B cell (primary cell): ENCODE measurements at regions not wholly inside any gene's neighbourhood (a gene's known extent, or its start where the extent isn't known, plus 50 kb on each side); places are given as distances from the start of the nearest gene placed in this dataset.

ENCODE experiments used
- ATAC-seq: fragments of 200-7000 bp; cut with Tn5 transposase; one replicate; pipeline ENCODE4 v1.10.0; 2021; ENCODE audit warnings: low read depth, mild to moderate bottlenecking, moderate number of reproducible peaks, moderate library complexity
- CTCF ChIA-PET: fragments of 350-600 bp; sonication (Branson Sonifier 250); formaldehyde crosslinking; loops from one replicate; lab custom pipeline; 2021; ENCODE audit warnings: antibody characterized with exemption, inconsistent platforms; lab: Charles Lee
- POLR2A ChIA-PET: fragments of 350-600 bp; sonication (Branson Sonifier 250); formaldehyde crosslinking; loops from one replicate; lab custom pipeline; 2021; ENCODE audit warnings: antibody characterized with exemption; lab: Charles Lee
- DNase-seq: peaks from one replicate; pipeline ENCODE4 v3.0.0; 2013
- H2AFZ ChIP-seq: 2 replicates; pipeline ENCODE4 v1.6.1; 2012; ENCODE audit warnings: mild to moderate bottlenecking, low read depth, low read length; ENCODE audit not compliant: insufficient read depth, poor library complexity, severe bottlenecking
- H3K27ac ChIP-seq, 2 donors: 1 replicate in 1 of 2; 2 replicates in 1 of 2; pipeline ENCODE4 v1.5.1; 2012 to 2013; ENCODE audit warnings: low read length in 2 of 2, mild to moderate bottlenecking in 2 of 2, moderate library complexity in 1 of 2
- H3K27me3 ChIP-seq, 4 experiments: fragments of 200-600 bp in 1 of 4; sonication (generic) in 1 of 4; replicated peaks in 1 of 4; 1 replicate in 2 of 4; 2 replicates in 2 of 4; pipeline versions ENCODE4 v1.6.1 to v1.7.0; 2013 to 2016; ENCODE audit warnings: low read length in 3 of 4, mild to moderate bottlenecking in 2 of 4, mixed read lengths in 1 of 4, moderate library complexity in 1 of 4; ENCODE audit not compliant: insufficient read depth in 4 of 4, control insufficient read depth in 3 of 4; ENCODE audit errors: control extremely low read depth in 1 of 4
- H3K36me3 ChIP-seq, 2 experiments: replicated peaks in 1 of 2; 1 replicate in 1 of 2; 2 replicates in 1 of 2; pipeline versions ENCODE4 v1.6.1 to v1.7.1; 2013; ENCODE audit warnings: low read length in 1 of 2; ENCODE audit not compliant: insufficient read depth in 2 of 2, control insufficient read depth in 1 of 2; ENCODE audit errors: control extremely low read depth in 1 of 2, extremely low read depth in 1 of 2
- H3K4me1 ChIP-seq, 2 donors: fragments of 200-600 bp in 1 of 2; sonication (generic) in 1 of 2; 1 replicate in 1 of 2; 2 replicates in 1 of 2; pipeline versions ENCODE4 v1.5.1 to v1.6.1; 2013 to 2017; ENCODE audit warnings: low read length in 2 of 2; ENCODE audit not compliant: control insufficient read depth in 2 of 2, insufficient read depth in 2 of 2
- H3K4me2 ChIP-seq: replicated peaks from 2 replicates; pipeline ENCODE3; 2012; ENCODE audit warnings: mild to moderate bottlenecking, low read depth, low read length; ENCODE audit not compliant: poor library complexity, severe bottlenecking
- H3K4me3 ChIP-seq, 5 experiments: fragments of 200-600 bp in 1 of 5; sonication (generic) in 1 of 5; 1 replicate in 3 of 5; 2 replicates in 2 of 5; pipeline versions ENCODE4 v1.5.1 to v1.7.0; 2011 to 2016; ENCODE audit warnings: low read length in 4 of 5, mild to moderate bottlenecking in 4 of 5, low read depth in 2 of 5, control low read depth in 1 of 5, moderate library complexity in 1 of 5; ENCODE audit not compliant: insufficient read depth in 1 of 5; ENCODE audit errors: control extremely low read depth in 1 of 5, extremely low read depth in 1 of 5
- H3K79me2 ChIP-seq: fragments of 200-600 bp; sonication (generic); one replicate; pipeline ENCODE4 v1.6.0; 2016; ENCODE audit warnings: low read length; ENCODE audit not compliant: control insufficient read depth, insufficient read depth
- H3K9ac ChIP-seq: fragments of 200-600 bp; sonication (generic); 2 replicates; pipeline ENCODE4 v1.6.1; 2017; ENCODE audit warnings: mild to moderate bottlenecking, low read length, moderate library complexity
- H3K9me3 ChIP-seq, 3 donors: one replicate each; pipeline versions ENCODE4 v1.6.1 to v1.7.1; 2013; ENCODE audit warnings: low read length in 2 of 3; ENCODE audit not compliant: control insufficient read depth in 2 of 3, insufficient read depth in 1 of 3; ENCODE audit errors: control extremely low read depth in 1 of 3
- H4K20me1 ChIP-seq: 2 replicates; pipeline ENCODE4 v1.6.0; 2012; ENCODE audit warnings: mild to moderate bottlenecking, low read length; ENCODE audit not compliant: insufficient read depth, control insufficient read depth, poor library complexity, severe bottlenecking
- H3K27ac Mint-ChIP-seq: one replicate; pipeline ENCODE4 v1.8.0; 2021; ENCODE audit warnings: mixed read lengths
- H3K27me3 Mint-ChIP-seq: one replicate; pipeline ENCODE4 v1.8.0; 2021; ENCODE audit warnings: mixed read lengths
- H3K4me1 Mint-ChIP-seq: one replicate; pipeline ENCODE4 v1.8.0; 2021; ENCODE audit warnings: mixed read lengths
- H3K4me3 Mint-ChIP-seq: one replicate; pipeline ENCODE4 v1.8.0; 2021; ENCODE audit warnings: mixed read lengths
- H3K9me3 Mint-ChIP-seq: one replicate; pipeline ENCODE4 v1.8.0; 2022; ENCODE audit warnings: mixed read lengths; ENCODE audit not compliant: insufficient read depth
- CTCF ChIP-seq: fragments of 200-600 bp; IDR thresholded peaks from one replicate; pipeline ENCODE4 v1.8.0; 2022; ENCODE audit warnings: antibody characterized with exemption, mild to moderate bottlenecking
- EZH2 ChIP-seq: IDR thresholded peaks from 2 replicates; pipeline ENCODE4 v1.6.1; 2012; ENCODE audit warnings: borderline replicate concordance, low read depth, mild to moderate bottlenecking, moderate library complexity, low read length; ENCODE audit not compliant: insufficient read depth, poor library complexity, severe bottlenecking
- WGBS: methylation state at CpG from one replicate; pipeline ENCODE4 v1.1.5; 2013; ENCODE audit warnings: missing lambda C conversion rate; ENCODE audit not compliant: insufficient coverage; 5-methylcytosine and 5-hydroxymethylcytosine counted together
- intact Hi-C: fragments of 100-400 bp; cut with micrococcal nuclease; formaldehyde crosslinking; loops from one replicate; pipeline ENCODE4 v1.10.0; 2022

- POLR2A ChIA-PET = no interaction called here
These were observed 68.1 kb downstream of the DLL1 start for GRCh38 chr6:170222498-170223471.

More at GRCh38 chr6:170222498-170223471, 68.1 kb downstream of the DLL1 start:
- H3K9me3 ChIP-seq = peaks cover 0 to 3% (median 0%) of the 10 kb centered on the region in 3 donors
- no peak overlapping the region for H2AFZ ChIP-seq
- H3K4me1 ChIP-seq = no peaks in the 10 kb centered on the region
- H3K27ac ChIP-seq = no peak overlapping the region
- WGBS = 53% methylated on average over 28 of the region's 32 CpGs
- no peak overlapping the region for H3K9ac ChIP-seq
- intact Hi-C loops = no loop called here
- no peak overlapping the region for H3K4me2 ChIP-seq
- H4K20me1 ChIP-seq = no peaks in the 10 kb centered on the region
- H3K27me3 ChIP-seq = no peaks in the 10 kb centered on the region
- CTCF ChIA-PET = no interaction called here
- ATAC-seq (no peak), DNase-seq (no peak)
- peaks cover 7% of the 10 kb centered on the region for H3K4me1 Mint-ChIP-seq
- no peak overlapping the region for H3K27ac Mint-ChIP-seq
- H3K9me3 Mint-ChIP-seq = no peaks in the 10 kb centered on the region
- H3K79me2 ChIP-seq = no peaks in the 10 kb centered on the region
- no peak overlapping the region for H3K4me3 ChIP-seq
- H3K4me3 Mint-ChIP-seq = no peak overlapping the region
- TF ChIP-seq CTCF = no peak
- TF ChIP-seq EZH2 = no peak
- no peaks in the 10 kb centered on the region for H3K36me3 ChIP-seq
- H3K27me3 Mint-ChIP-seq = no peaks in the 10 kb centered on the region
